Central memory CD8-positive, alpha-beta T cell (primary cell): ENCODE measurements at regions not wholly inside any gene's neighbourhood (a gene's known extent, or its start where the extent isn't known, plus 50 kb on each side); places are given as distances from the start of the nearest gene placed in this dataset.

Source experiments
- ATAC-seq: fragments of 150-1000 bp; cut with Tn5 transposase; replicated peaks from 2 replicates; pipeline ENCODE4 v1.10.0; 2022; ENCODE audit warnings: mild to moderate bottlenecking, moderate FRiP score, moderate number of reproducible peaks; ENCODE audit not compliant: poor library complexity, severe bottlenecking; ENCODE audit errors: extremely low read depth
- DNase-seq, 2 donors: peaks; one replicate each; pipeline ENCODE4 v3.0.0; 2021; ENCODE audit warnings: low spot score in 2 of 2
- H3K27ac Mint-ChIP-seq: one replicate; pipeline ENCODE4 v1.8.0; 2022; ENCODE audit warnings: low read depth, mild to moderate bottlenecking, moderate library complexity, mixed read lengths
- H3K27me3 Mint-ChIP-seq: one replicate; pipeline ENCODE4 v1.8.0; 2022; ENCODE audit warnings: mixed read lengths
- H3K36me3 Mint-ChIP-seq: one replicate; pipeline ENCODE4 v1.8.0; 2022; ENCODE audit warnings: mild to moderate bottlenecking, moderate library complexity, mixed read lengths; ENCODE audit not compliant: insufficient read depth
- H3K4me1 Mint-ChIP-seq: one replicate; pipeline ENCODE4 v1.8.0; 2022; ENCODE audit warnings: mixed read lengths
- H3K4me3 Mint-ChIP-seq: one replicate; pipeline ENCODE4 v1.8.0; 2022; ENCODE audit warnings: mild to moderate bottlenecking, moderate library complexity, mixed read lengths
- H3K9me3 Mint-ChIP-seq: one replicate; pipeline ENCODE4 v1.8.0; 2022; ENCODE audit warnings: mixed read lengths

GRCh38 chrX:38856670-38857265 lies 55.5 kb downstream of the MID1IP1 start:
- H3K4me3 Mint-ChIP-seq = no peak overlapping the region
- no peaks in the 10 kb centered on the region for H3K27me3 Mint-ChIP-seq
- DNase-seq (no peak), ATAC-seq (no peak)
- H3K9me3 Mint-ChIP-seq = no peaks in the 10 kb centered on the region
- H3K27ac Mint-ChIP-seq = no peak overlapping the region
- H3K4me1 Mint-ChIP-seq = no peaks in the 10 kb centered on the region
- no peaks in the 10 kb centered on the region for H3K36me3 Mint-ChIP-seq

DNA sequence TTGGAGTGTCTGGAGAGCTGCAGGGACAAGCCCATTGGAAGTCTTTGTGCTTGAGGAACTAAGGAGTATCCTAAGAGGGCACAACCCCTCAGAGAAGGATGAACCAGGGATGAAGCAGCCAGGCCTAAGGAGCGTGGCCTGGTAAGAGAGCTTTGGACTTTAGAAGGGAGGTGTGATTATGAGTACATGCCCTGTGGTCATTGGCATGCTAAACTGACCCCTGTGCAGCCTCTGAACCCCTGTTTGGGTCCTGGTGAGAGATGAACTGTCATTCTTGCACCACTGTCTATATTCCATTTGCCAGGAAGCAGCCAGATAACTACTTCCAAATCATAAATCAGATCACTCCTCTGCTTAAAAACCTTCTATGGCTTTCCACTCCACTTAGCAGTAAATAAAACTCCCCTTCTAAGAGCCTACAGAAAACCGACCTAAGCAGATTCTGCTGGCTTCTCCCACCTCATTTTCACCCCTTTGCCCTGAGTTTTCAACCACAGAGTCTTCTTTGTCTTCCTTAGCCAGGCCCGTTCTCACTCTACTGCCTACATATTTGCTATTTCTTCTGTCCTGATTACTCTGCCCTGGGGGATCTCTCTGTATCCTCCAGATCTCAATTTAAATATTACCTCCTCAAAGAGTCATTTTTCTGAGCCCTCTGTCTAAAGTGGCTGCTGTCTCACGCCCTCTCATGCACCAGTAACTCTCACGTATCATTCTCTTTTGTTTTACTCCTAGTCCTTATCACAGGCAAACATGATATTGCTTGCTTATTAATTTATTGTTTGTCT lies 56.7 kb downstream of the MID1IP1 start:
- H3K9me3 Mint-ChIP-seq = no peaks in the 10 kb centered on the region
- ATAC-seq (no peak), DNase-seq (no peak)
- no peak overlapping the region for H3K4me3 Mint-ChIP-seq
- H3K27ac Mint-ChIP-seq = no peak overlapping the region
- no peaks in the 10 kb centered on the region for H3K36me3 Mint-ChIP-seq
- no peaks in the 10 kb centered on the region for H3K4me1 Mint-ChIP-seq
- no peaks in the 10 kb centered on the region for H3K27me3 Mint-ChIP-seq

- no peak overlapping the region for H3K4me3 Mint-ChIP-seq
- H3K27me3 Mint-ChIP-seq = no peaks in the 10 kb centered on the region
- H3K4me1 Mint-ChIP-seq = no peaks in the 10 kb centered on the region
- H3K9me3 Mint-ChIP-seq = no peaks in the 10 kb centered on the region
- ATAC-seq (no peak), DNase-seq (no peak)
- no peak overlapping the region for H3K27ac Mint-ChIP-seq
- no peaks in the 10 kb centered on the region for H3K36me3 Mint-ChIP-seq
Observed at GRCh38 chrX:38859602-38860001, 58.3 kb downstream of the MID1IP1 start.

DNA sequence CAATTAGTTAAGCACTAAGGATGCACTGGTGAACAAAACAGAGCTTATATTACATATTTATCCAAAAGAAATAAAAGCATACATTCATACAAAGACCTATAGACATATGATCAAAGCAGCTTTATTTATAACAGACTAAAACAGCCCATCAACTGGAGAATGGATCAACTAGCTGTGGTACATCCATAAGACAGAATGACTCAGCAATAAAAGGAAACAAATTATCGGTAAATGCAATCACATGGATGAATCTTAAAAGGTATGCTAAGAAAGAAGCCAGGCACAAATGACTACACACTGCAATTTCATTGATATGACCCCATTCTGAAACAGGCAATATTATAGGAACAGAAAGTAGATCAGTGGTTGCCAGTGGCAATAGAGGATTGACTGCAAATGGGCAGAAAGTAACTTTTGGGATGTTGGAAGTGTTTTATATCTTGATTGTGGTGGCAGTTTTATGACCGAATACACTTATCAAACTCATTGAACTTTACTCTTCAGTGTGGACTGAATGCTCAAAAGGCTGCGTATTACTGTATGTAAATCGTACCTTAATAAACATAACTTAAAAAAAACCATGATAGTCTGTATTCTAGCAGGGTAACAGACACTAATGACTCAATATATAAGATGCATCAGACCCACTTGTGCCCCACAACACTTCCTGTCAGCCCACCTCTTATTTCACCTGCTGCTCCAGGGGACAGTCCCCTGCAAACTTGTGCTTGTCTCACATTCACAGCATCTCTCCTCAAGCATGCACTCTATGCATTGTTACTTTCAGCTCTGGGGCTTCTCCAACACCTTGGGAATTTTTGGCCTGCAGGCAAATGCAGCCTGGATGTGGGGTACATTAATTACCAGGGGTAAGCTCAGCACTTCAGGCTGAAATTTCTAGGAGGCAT lies 59.1 kb downstream of the MID1IP1 start:
- ATAC-seq (no peak), DNase-seq (no peak)
- Mint-ChIP-seq H3K4me3 (no peak overlapping the region), H3K27ac (no peak overlapping the region), H3K4me1 (no peaks in the 10 kb centered on the region), H3K9me3 (no peaks in the 10 kb centered on the region), H3K27me3 (no peaks in the 10 kb centered on the region), H3K36me3 (no peaks in the 10 kb centered on the region)

- H3K36me3 Mint-ChIP-seq = no peaks in the 10 kb centered on the region
- no peak overlapping the region for H3K27ac Mint-ChIP-seq
- ATAC-seq (no peak), DNase-seq (no peak)
- no peaks in the 10 kb centered on the region for H3K4me1 Mint-ChIP-seq
- H3K9me3 Mint-ChIP-seq = no peaks in the 10 kb centered on the region
- H3K4me3 Mint-ChIP-seq = no peak overlapping the region
- no peaks in the 10 kb centered on the region for H3K27me3 Mint-ChIP-seq
Observed at GRCh38 chrX:38861489-38861888, 60.2 kb downstream of the MID1IP1 start.

GRCh38 chrX:38862100-38862499 lies 60.8 kb downstream of the MID1IP1 start:
- H3K9me3 Mint-ChIP-seq = no peaks in the 10 kb centered on the region
- no peaks in the 10 kb centered on the region for H3K4me1 Mint-ChIP-seq
- DNase-seq = no peak
- H3K27me3 Mint-ChIP-seq = no peaks in the 10 kb centered on the region
- H3K36me3 Mint-ChIP-seq = no peaks in the 10 kb centered on the region
- no peak overlapping the region for H3K27ac Mint-ChIP-seq
- no peak overlapping the region for H3K4me3 Mint-ChIP-seq
- no peak for ATAC-seq

- no peak for DNase-seq
- no peaks in the 10 kb centered on the region for H3K27me3 Mint-ChIP-seq
- ATAC-seq = no peak
Observed at GRCh38 chrX:38864165-38864564, 62.9 kb downstream of the MID1IP1 start.

GRCh38 chrX:38868321-38868720 lies 67.1 kb downstream of the MID1IP1 start:
- no peak for DNase-seq
- Mint-ChIP-seq H3K36me3 (no peaks in the 10 kb centered on the region), H3K27ac (no peak overlapping the region), H3K27me3 (no peaks in the 10 kb centered on the region), H3K9me3 (no peaks in the 10 kb centered on the region), H3K4me3 (no peak overlapping the region), H3K4me1 (no peaks in the 10 kb centered on the region)
- no peak for ATAC-seq

More at GRCh38 chrX:38864165-38864564, 62.9 kb downstream of the MID1IP1 start:
- H3K9me3 Mint-ChIP-seq = no peaks in the 10 kb centered on the region
- H3K4me3 Mint-ChIP-seq = no peak overlapping the region
- H3K27ac Mint-ChIP-seq = no peak overlapping the region
- H3K36me3 Mint-ChIP-seq = no peaks in the 10 kb centered on the region
- H3K4me1 Mint-ChIP-seq = no peaks in the 10 kb centered on the region

- Mint-ChIP-seq H3K36me3 (no peaks in the 10 kb centered on the region), H3K27ac (no peak overlapping the region), H3K9me3 (no peaks in the 10 kb centered on the region), H3K4me1 (no peaks in the 10 kb centered on the region), H3K4me3 (no peak overlapping the region), H3K27me3 (no peaks in the 10 kb centered on the region)
- DNase-seq = no peak
- ATAC-seq = no peak
Observed at GRCh38 chrX:38868941-38869401, 67.7 kb downstream of the MID1IP1 start.

DNA sequence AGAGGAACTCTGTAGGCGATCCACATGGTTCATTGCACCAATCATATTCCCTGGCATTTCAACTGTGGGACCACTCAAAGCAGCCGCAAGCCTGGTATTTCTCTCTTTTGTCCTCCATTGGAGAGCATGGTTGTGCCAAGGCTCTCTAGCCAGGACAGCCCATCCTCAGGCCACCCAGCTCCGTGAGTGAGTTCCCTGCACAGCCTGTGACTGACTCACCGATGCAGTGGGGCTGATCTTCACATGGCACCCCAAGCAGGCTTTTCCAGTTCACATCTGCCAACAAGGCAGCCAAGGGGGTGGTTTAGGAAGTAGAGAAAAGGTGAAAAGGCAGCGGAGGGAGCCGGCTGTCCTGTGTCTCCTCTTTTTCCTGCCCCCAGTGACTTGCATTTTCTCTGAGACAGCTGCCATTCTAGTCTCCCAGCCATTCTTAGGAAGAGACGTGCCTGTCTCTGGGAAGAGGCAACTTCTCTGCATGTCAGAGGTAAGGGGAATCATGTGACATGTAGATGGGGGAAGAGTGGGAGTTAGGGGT lies 69.2 kb downstream of the MID1IP1 start:
- DNase-seq (no peak), ATAC-seq (no peak)
- Mint-ChIP-seq H3K4me1 (no peaks in the 10 kb centered on the region), H3K27ac (no peak overlapping the region), H3K4me3 (no peak overlapping the region), H3K27me3 (no peaks in the 10 kb centered on the region), H3K36me3 (no peaks in the 10 kb centered on the region), H3K9me3 (no peaks in the 10 kb centered on the region)

- Mint-ChIP-seq H3K4me3 (no peak overlapping the region), H3K36me3 (no peaks in the 10 kb centered on the region), H3K27ac (no peak overlapping the region), H3K27me3 (no peaks in the 10 kb centered on the region), H3K9me3 (no peaks in the 10 kb centered on the region), H3K4me1 (no peaks in the 10 kb centered on the region)
- DNase-seq (no peak), ATAC-seq (no peak)
Observed at GRCh38 chrX:38871129-38872029, 70.1 kb downstream of the MID1IP1 start.

- H3K9me3 Mint-ChIP-seq = no peaks in the 10 kb centered on the region
- H3K27ac Mint-ChIP-seq = no peak overlapping the region
- no peak overlapping the region for H3K4me3 Mint-ChIP-seq
- ATAC-seq (no peak), DNase-seq (no peak)
- peaks cover 8% of the 10 kb centered on the region for H3K4me1 Mint-ChIP-seq
- no peaks in the 10 kb centered on the region for H3K27me3 Mint-ChIP-seq
- no peaks in the 10 kb centered on the region for H3K36me3 Mint-ChIP-seq
Observed at GRCh38 chrX:38877366-38877765, 76.1 kb downstream of the MID1IP1 start.
